A549 (cell line): ENCODE measurements at regions not wholly inside any gene's neighbourhood (a gene's known extent, or its start where the extent isn't known, plus 50 kb on each side); places are given as distances from the start of the nearest gene placed in this dataset.
A peak's percentile ranks its signal among the peaks of the same experiment; 100 is the strongest.
"Not testable (repeated sequence)": the region's sequence is repeated elsewhere in the genome, so short reads cannot be mapped to it uniquely, and the experiment has no call there.

ENCODE experiments used
- ATAC-seq, 2 experiments: fragments of 200-7000 bp in 1 of 2; fragments of >200 bp in 1 of 2; cut with Nextera tagmentation in 1 of 2; cut with Tn5 transposase in 1 of 2; 3 replicates each; pipeline versions ENCODE4 v1.8.0 to v1.9.1; 2018 to 2020; ENCODE audit warnings: mild to moderate bottlenecking in 1 of 2, moderate library complexity in 1 of 2
- CTCF ChIA-PET: fragments of 300-600 bp; sonication (Branson Sonifier 250); formaldehyde crosslinking; extraction: SDS; loops from one replicate; lab custom pipeline; 2021; ENCODE audit warnings: antibody characterized with exemption, inconsistent platforms; lab: Yijun Ruan, JAX
- POLR2A ChIA-PET: fragments of 350-600 bp; formaldehyde crosslinking; extraction: SDS; loops from one replicate; lab custom pipeline; 2021; ENCODE audit warnings: antibody characterized with exemption, inconsistent platforms; lab: Yijun Ruan, JAX
- DNase-seq, 2 experiments: peaks; one replicate each; pipeline versions ENCODE4 v3.0.0 to v3.0.0-alpha.2; 2011 to 2016; ENCODE audit warnings: low read depth in 1 of 2, low spot score in 1 of 2
- FAIRE-seq: peaks from 2 replicates; lab custom pipeline; 2011; peaks lifted over from hg19 to GRCh38; lab: Jason Lieb, UNC
- H3K27ac ChIP-seq, 2 experiments: fragments of >200 bp; sonication (Bioruptor Twin); formaldehyde crosslinking; 3 replicates each; pipeline ENCODE4 v1.5.1; 2016 to 2017
- H3K4me1 ChIP-seq: fragments of >200 bp; sonication (Bioruptor Twin); formaldehyde crosslinking; 3 replicates; pipeline ENCODE4 v1.6.1; 2016
- H3K4me2 ChIP-seq: fragments of >200 bp; sonication (Bioruptor Twin); formaldehyde crosslinking; 3 replicates; pipeline ENCODE4 v1.6.1; 2016
- H3K4me3 ChIP-seq: fragments of >200 bp; sonication (Bioruptor Twin); formaldehyde crosslinking; 3 replicates; pipeline ENCODE4 v1.5.1; 2016
- H3K9me3 ChIP-seq: fragments of >200 bp; sonication (Bioruptor Twin); formaldehyde crosslinking; 3 replicates; pipeline ENCODE4 v1.6.1; 2016
- CTCF ChIP-seq: fragments of >200 bp; sonication (Bioruptor Twin); formaldehyde crosslinking; IDR thresholded peaks from 3 replicates; pipeline ENCODE4 v1.5.1; 2016
- EHF ChIP-seq: fragments of 250-450 bp; sonication (Bioruptor Pico); IDR thresholded peaks from 2 replicates; pipeline ENCODE4 v1.5.0; 2020; ENCODE audit warnings: mild to moderate bottlenecking
- ESRRA ChIP-seq: fragments of 150-350 bp; IDR thresholded peaks from 2 replicates; pipeline ENCODE4 v1.6.1; 2014; ENCODE audit warnings: mild to moderate bottlenecking, low read length, borderline replicate concordance
- FOSB ChIP-seq: fragments of 250-450 bp; sonication (Bioruptor Pico); IDR thresholded peaks from 2 replicates; pipeline ENCODE4 v1.5.0; 2020; ENCODE audit warnings: mild to moderate bottlenecking, moderate library complexity
- GATA3 ChIP-seq: IDR thresholded peaks from 2 replicates; pipeline ENCODE4 v1.6.1; 2012; ENCODE audit warnings: borderline replicate concordance
- HOXB5 ChIP-seq: fragments of 250-450 bp; sonication (Bioruptor Pico); IDR thresholded peaks from 2 replicates; pipeline ENCODE4 v1.5.0; 2020; ENCODE audit warnings: mild to moderate bottlenecking, moderate library complexity
- JUN ChIP-seq, 2 experiments: fragments of >200 bp; sonication (Bioruptor Twin); formaldehyde crosslinking; IDR thresholded peaks; 2 replicates in 1 of 2; 3 replicates in 1 of 2; pipeline ENCODE4 v1.6.1; 2016 to 2017
- JUNB ChIP-seq: fragments of >200 bp; sonication (Bioruptor Twin); formaldehyde crosslinking; IDR thresholded peaks from 2 replicates; pipeline ENCODE4 v1.6.1; 2016
- KDM1A ChIP-seq: fragments of 200-600 bp; sonication (generic); IDR thresholded peaks from 2 replicates; pipeline ENCODE4 v1.6.1; 2016; ENCODE audit warnings: low read depth, mild to moderate bottlenecking
- NPAS2 ChIP-seq: fragments of 250-450 bp; sonication (Bioruptor Pico); IDR thresholded peaks from 2 replicates; pipeline ENCODE4 v1.8.0; 2022; ENCODE audit warnings: mild to moderate bottlenecking, moderate library complexity, borderline replicate concordance
- RAD21 ChIP-seq, 2 experiments: fragments of >200 bp in 1 of 2; sonication (Bioruptor Twin) in 1 of 2; formaldehyde crosslinking in 1 of 2; IDR thresholded peaks in 1 of 2; conservative IDR thresholded peaks in 1 of 2; 2 replicates in 1 of 2; 3 replicates in 1 of 2; pipeline ENCODE4 v1.6.1; 2012 to 2018; ENCODE audit warnings: inconsistent platforms in 1 of 2
- RCOR1 ChIP-seq: fragments of 150-350 bp; IDR thresholded peaks from 2 replicates; pipeline ENCODE4 v1.6.1; 2014; ENCODE audit warnings: antibody characterized with exemption, low read length, low read depth
- REST ChIP-seq: fragments of 200-600 bp; sonication (generic); IDR thresholded peaks from 2 replicates; pipeline ENCODE4 v1.6.1; 2016; ENCODE audit warnings: antibody characterized with exemption, mild to moderate bottlenecking, moderate library complexity
- RNF2 ChIP-seq: fragments of 200-600 bp; sonication (generic); IDR thresholded peaks from 2 replicates; pipeline ENCODE4 v1.6.1; 2016; ENCODE audit warnings: low read depth, mild to moderate bottlenecking, antibody characterized with exemption, moderate library complexity, borderline replicate concordance
- SMC3 ChIP-seq: fragments of >200 bp; sonication (Bioruptor Twin); formaldehyde crosslinking; IDR thresholded peaks from 3 replicates; pipeline ENCODE4 v1.6.1; 2018; ENCODE audit warnings: inconsistent platforms
- WGBS: methylation state at CpG from one replicate; pipeline ENCODE4 v1.1.6; 2017; ENCODE audit errors: missing lambda C conversion rate; 5-methylcytosine and 5-hydroxymethylcytosine counted together
- TF ChIP-seq, protein P1 (sequence below): IDR thresholded peaks from 2 replicates; pipeline ENCODE4 v1.6.1; 2012

DNA sequence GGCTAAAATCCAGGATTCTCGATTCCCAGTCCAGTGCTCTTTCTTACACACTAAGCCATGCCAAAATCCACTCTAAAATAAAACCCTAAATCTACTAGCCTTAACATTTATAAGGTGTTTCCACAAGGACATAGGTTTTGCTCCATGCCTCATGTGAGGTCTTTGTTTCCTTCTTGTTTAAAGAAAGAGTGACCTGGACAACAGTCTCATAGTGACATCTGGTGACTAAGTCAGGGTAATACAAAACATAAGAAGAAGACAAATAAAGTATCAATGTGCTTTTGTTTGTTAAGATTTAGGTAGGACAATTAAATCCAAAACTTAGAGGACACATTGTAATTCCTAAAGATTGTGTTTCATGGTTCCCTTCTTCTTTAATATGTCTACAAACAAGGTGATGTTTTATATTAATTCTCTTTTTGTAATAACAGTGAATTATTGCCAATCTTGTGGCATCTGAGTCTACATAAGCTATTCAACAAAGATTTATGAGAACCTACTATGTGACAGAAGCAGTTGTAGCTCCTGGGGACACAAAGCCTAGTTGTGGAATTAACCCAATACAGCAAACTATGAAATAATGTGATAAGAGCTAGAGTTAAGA, 93.0 kb upstream of the TRIM77 start:
- CTCF ChIA-PET, result interaction anchor here (0.7 kb wide), 1 partner anchor 13 kb away, joined by 3 read pairs; no protein-coding TSS in a partner anchor
- FAIRE-seq (peak; percentile 96), ATAC-seq (peak; percentile 49 to 50; a peak in 2 of 6 replicates)
- 0% methylated on average over 1 of the region's 1 CpG for WGBS
- DNase-seq, POLR2A ChIA-PET, H3K4me1 ChIP-seq, H3K4me3 ChIP-seq, H3K27ac ChIP-seq, H3K4me2 ChIP-seq, H3K9me3 ChIP-seq: not testable (repeated sequence)
- TF ChIP-seq CTCF (peak; percentile 34; the same call in 2 of the 3 replicates), SMC3 (peak; percentile 24; the same call in 1 of the 3 replicates), RAD21 (conservative IDR thresholded peaks at IDR 0.05 in 1 of 2, IDR thresholded peaks at IDR 0.05 in 1 of 2) (peak; percentile 46 to 48; a peak in 4 of 5 replicates)

GRCh38 chr11:89620721-89621120, 89.4 kb upstream of the TRIM77 start:
- 5% methylated on average over 3 of the region's 3 CpGs for WGBS
- POLR2A ChIA-PET, DNase-seq, ATAC-seq, H3K9me3 ChIP-seq, H3K27ac ChIP-seq, FAIRE-seq, CTCF ChIA-PET, H3K4me3 ChIP-seq, H3K4me2 ChIP-seq, H3K4me1 ChIP-seq: not testable (repeated sequence)

DNA sequence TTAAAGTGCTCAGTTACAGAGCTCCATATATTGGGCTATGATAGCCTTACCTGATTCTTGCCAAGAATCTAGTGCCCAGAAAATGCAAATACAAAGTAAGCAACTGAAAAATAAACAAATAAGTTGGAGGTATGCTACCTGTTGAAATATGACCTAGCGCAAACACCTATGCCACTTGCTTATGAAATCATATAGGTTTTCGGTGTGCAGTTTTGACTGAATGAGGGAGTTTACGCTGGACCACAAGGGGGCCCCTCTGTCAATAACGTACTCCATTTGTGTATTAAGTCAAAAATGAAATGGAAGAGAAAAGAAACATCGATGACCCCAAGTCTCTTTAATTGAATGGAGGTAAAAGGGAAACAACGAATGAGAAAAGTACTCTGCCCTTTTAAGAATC, 84.9 kb upstream of the TRIM77 start:
- DNase-seq (no peak), FAIRE-seq (no peak), ATAC-seq (no peak)
- CTCF ChIA-PET, result no interaction called here
- H3K4me3 ChIP-seq, result no peak overlapping the region
- no peak for TF ChIP-seq GATA3
- peak in 1 of 2 experiments; percentile 25; a peak in 1 of 5 replicates for TF ChIP-seq RAD21 (conservative IDR thresholded peaks at IDR 0.05 in 1 of 2, IDR thresholded peaks at IDR 0.05 in 1 of 2)
- H3K27ac ChIP-seq, result no peak overlapping the region
- WGBS, result 37% methylated on average over 6 of the region's 6 CpGs
- POLR2A ChIA-PET, result no interaction called here
- no peak overlapping the region for H3K4me2 ChIP-seq
- H3K4me1 ChIP-seq, result no peaks in the 10 kb centered on the region
- H3K9me3 ChIP-seq, result no peaks in the 10 kb centered on the region

GRCh38 chr11:89626366-89626765, 83.7 kb upstream of the TRIM77 start:
- FAIRE-seq (no peak), ATAC-seq (no peak)
- POLR2A ChIA-PET, result no interaction called here
- H3K4me1 ChIP-seq, result no peaks in the 10 kb centered on the region
- CTCF ChIA-PET, result no interaction called here
- TF ChIP-seq RCOR1, result no peak
- TF ChIP-seq HOXB5 (CRISPR knock-in tag), result no peak
- TF ChIP-seq JUN (IDR thresholded peaks at IDR 0.05), result no peak
- TF ChIP-seq JUNB, result no peak
- no peak for TF ChIP-seq RNF2
- TF ChIP-seq ESRRA, result no peak
- no peak for TF ChIP-seq REST
- TF ChIP-seq EHF (CRISPR knock-in tag), result no peak
- TF ChIP-seq NPAS2, result no peak
- TF ChIP-seq, protein P1, sequence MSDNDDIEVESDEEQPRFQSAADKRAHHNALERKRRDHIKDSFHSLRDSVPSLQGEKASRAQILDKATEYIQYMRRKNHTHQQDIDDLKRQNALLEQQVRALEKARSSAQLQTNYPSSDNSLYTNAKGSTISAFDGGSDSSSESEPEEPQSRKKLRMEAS, result no peak
- no peak for TF ChIP-seq KDM1A
- no peak for TF ChIP-seq FOSB (CRISPR knock-in tag)
- TF ChIP-seq, all 56 proteins: peak for 0
- Histone ChIP-seq H3K27ac (no peak overlapping the region), H3K9me3 (no peaks in the 10 kb centered on the region), H3K4me2 (no peak overlapping the region), H3K4me3 (no peak overlapping the region)
- no peak for DNase-seq

- CTCF ChIA-PET, H3K4me2 ChIP-seq: not testable (repeated sequence)
Measured at GRCh38 chr11:89626881-89627280, 83.2 kb upstream of the TRIM77 start.

More at GRCh38 chr11:89626881-89627280, 83.2 kb upstream of the TRIM77 start:
- DNase-seq, POLR2A ChIA-PET, ATAC-seq, H3K4me3 ChIP-seq, FAIRE-seq, H3K27ac ChIP-seq, H3K4me1 ChIP-seq, H3K9me3 ChIP-seq: not testable (repeated sequence)
- WGBS, result 9% methylated on average over 2 of the region's 2 CpGs
